Endothelial cell of umbilical vein (primary cell): ENCODE measurements at regions not wholly inside any gene's neighbourhood (a gene's known extent, or its start where the extent isn't known, plus 50 kb on each side); places are given as distances from the start of the nearest gene placed in this dataset.

Experiments
- BruUV-seq: library from RNA; stranded (reverse); fragments of 400-500 nt; replicated peaks from 2 replicates; lab custom pipeline; 2021; lab: Mats Ljungman, UMichigan
- CTCF ChIA-PET: fragments of 300-600, 350-600 bp; sonication (Branson Sonifier 250); formaldehyde crosslinking; loops from one replicate; lab custom pipeline; 2021; ENCODE audit warnings: antibody characterized with exemption, inconsistent platforms; lab: Charles Lee
- POLR2A ChIA-PET: fragments of 300-600, 350-600 bp; sonication (Branson Sonifier 250); formaldehyde crosslinking; loops from one replicate; lab custom pipeline; 2021; ENCODE audit warnings: antibody characterized with exemption, inconsistent platforms; lab: Charles Lee
- DNase-seq: peaks from one replicate; pipeline ENCODE4 v3.0.0-alpha.2; 2011; ENCODE audit warnings: low read depth, low spot score
- FAIRE-seq: peaks from 2 replicates; lab custom pipeline; 2011; peaks lifted over from hg19 to GRCh38; lab: Jason Lieb, UNC
- H2AFZ ChIP-seq: 2 replicates; pipeline ENCODE4 v1.6.0; 2012; ENCODE audit warnings: low read depth, low read length, control low read depth, inconsistent platforms
- H3K27ac ChIP-seq: 2 replicates; pipeline ENCODE4 v1.5.1; 2011; ENCODE audit warnings: low read depth, mild to moderate bottlenecking, control low read depth, low read length, moderate library complexity; ENCODE audit not compliant: insufficient read depth
- H3K27me3 ChIP-seq, 2 experiments: 2 replicates each; pipeline versions ENCODE4 v1.6.0 to v1.6.1; 2011; ENCODE audit warnings: low read length in 2 of 2, mixed read lengths in 1 of 2; ENCODE audit not compliant: control insufficient read depth in 2 of 2, insufficient read depth in 2 of 2
- H3K36me3 ChIP-seq, 2 experiments: 2 replicates in 1 of 2; 3 replicates in 1 of 2; pipeline ENCODE4 v1.5.1; 2011; ENCODE audit warnings: low read length in 2 of 2, mild to moderate bottlenecking in 1 of 2, moderate library complexity in 1 of 2; ENCODE audit not compliant: control insufficient read depth in 2 of 2, insufficient read depth in 2 of 2; ENCODE audit errors: extremely low read depth in 1 of 2
- H3K4me1 ChIP-seq: 3 replicates; pipeline ENCODE4 v1.5.1; 2011; ENCODE audit warnings: mild to moderate bottlenecking, low read length; ENCODE audit not compliant: control insufficient read depth, insufficient read depth; ENCODE audit errors: extremely low read depth
- H3K4me2 ChIP-seq: 2 replicates; pipeline ENCODE4 v1.6.1; 2011; ENCODE audit warnings: low read length, control low read depth, mixed read lengths; ENCODE audit not compliant: insufficient read depth
- H3K4me3 ChIP-seq, 3 experiments: fragments of 200-600 bp in 1 of 3; sonication (generic), shearing (Covaris generic) in 1 of 3; replicated peaks in 1 of 3; 2 replicates each; pipeline ENCODE4 v1.5.1; 2011 to 2016; ENCODE audit warnings: control low read depth in 3 of 3, low read length in 3 of 3, mild to moderate bottlenecking in 2 of 3, inconsistent platforms in 1 of 3, low read depth in 1 of 3, moderate library complexity in 1 of 3; ENCODE audit not compliant: insufficient read depth in 1 of 3
- H3K79me2 ChIP-seq: 2 replicates; pipeline ENCODE4 v1.6.0; 2012; ENCODE audit warnings: low read length, inconsistent platforms; ENCODE audit not compliant: control insufficient read depth, insufficient read depth
- H3K9ac ChIP-seq: replicated peaks from 2 replicates; pipeline ENCODE3; 2011; ENCODE audit warnings: low read length, control low read depth; ENCODE audit not compliant: insufficient read depth; ENCODE audit errors: extremely low read depth
- H3K9me1 ChIP-seq: replicated peaks from 3 replicates; pipeline ENCODE4 v1.6.0; 2011; ENCODE audit warnings: mild to moderate bottlenecking, low read length; ENCODE audit not compliant: control insufficient read depth, insufficient read depth; ENCODE audit errors: extremely low read depth
- H3K9me3 ChIP-seq: replicated peaks from 2 replicates; pipeline ENCODE4 v1.5.1; 2012; ENCODE audit warnings: low read length, inconsistent platforms; ENCODE audit not compliant: control insufficient read depth, insufficient read depth
- H4K20me1 ChIP-seq: replicated peaks from 2 replicates; pipeline ENCODE3; 2011; ENCODE audit warnings: mild to moderate bottlenecking, low read length; ENCODE audit not compliant: control insufficient read depth, insufficient read depth; ENCODE audit errors: extremely low read depth
- CTCF ChIP-seq, 2 donors: IDR thresholded peaks; 1 replicate in 1 of 2; 2 replicates in 1 of 2; pipeline ENCODE4 v1.5.1; 2011; ENCODE audit warnings: low read length in 2 of 2, mild to moderate bottlenecking in 2 of 2, moderate library complexity in 2 of 2, control low read depth in 1 of 2, inconsistent platforms in 1 of 2, low read depth in 1 of 2; ENCODE audit not compliant: insufficient read depth in 1 of 2; ENCODE audit errors: extremely low read depth in 1 of 2
- EZH2 ChIP-seq: IDR thresholded peaks from 2 replicates; pipeline ENCODE4 v1.6.1; 2012; ENCODE audit warnings: borderline replicate concordance, low read depth, mild to moderate bottlenecking, moderate library complexity, low read length, inconsistent platforms; ENCODE audit not compliant: severe bottlenecking
- FOS ChIP-seq: IDR thresholded peaks from 2 replicates; pipeline ENCODE4 v1.6.1; 2011; ENCODE audit warnings: mild to moderate bottlenecking, low read length, moderate library complexity, borderline replicate concordance; ENCODE audit not compliant: insufficient read depth
- GATA2 ChIP-seq: IDR thresholded peaks from 2 replicates; pipeline ENCODE4 v1.7.0; 2011; ENCODE audit warnings: low read depth, mild to moderate bottlenecking, moderate library complexity, mixed read lengths, low read length; ENCODE audit not compliant: insufficient read length, insufficient read depth
- JUN ChIP-seq: IDR thresholded peaks from 2 replicates; pipeline ENCODE4 v1.6.1; 2011; ENCODE audit warnings: borderline replicate concordance, low read depth; ENCODE audit not compliant: insufficient read length, insufficient read depth
- MAX ChIP-seq: IDR thresholded peaks from 2 replicates; pipeline ENCODE4 v1.6.1; 2011; ENCODE audit not compliant: insufficient read depth, insufficient read length
- MYC ChIP-seq: IDR thresholded peaks from one replicate; pipeline ENCODE4 v1.6.1; 2011; ENCODE audit warnings: mild to moderate bottlenecking, low read depth, low read length
- POLR2A ChIP-seq: IDR thresholded peaks from 2 replicates; pipeline ENCODE4 v1.6.1; 2012; ENCODE audit warnings: low read depth, mild to moderate bottlenecking, control low read depth, low read length
- POLR2AphosphoS5 ChIP-seq: IDR thresholded peaks from 2 replicates; pipeline ENCODE4 v1.6.1; 2012; ENCODE audit warnings: low read depth, mild to moderate bottlenecking, control low read depth, low read length, moderate library complexity; ENCODE audit not compliant: insufficient read depth
- dilution Hi-C: fragments of 300-500 bp; cut with MboI; formaldehyde crosslinking; loops from one replicate; pipeline ENCODE4 v1.15.0; 2019; ENCODE audit warnings: low sequenced_read_pairs; ENCODE audit not compliant: extremely low pct_ligation_motif_present
- intact Hi-C: fragments of 100-400 bp; cut with micrococcal nuclease; formaldehyde crosslinking; loops from one replicate; pipeline ENCODE4 v1.10.0; 2022

- H3K9ac ChIP-seq = peak overlapping the region; percentile 95
- CTCF ChIA-PET = interaction anchor here (0.8 to 5.9 kb wide), 9 partner anchors 34 to 284 kb away, joined by 3 to 34 read pairs (median 8); no protein-coding TSS in a partner anchor
- H3K4me1 ChIP-seq = peaks cover 72% of the 10 kb centered on the region
- dilution Hi-C loops (no loop called here), intact Hi-C loops (no loop called here)
- no peaks in the 10 kb centered on the region for H3K9me3 ChIP-seq
- H4K20me1 ChIP-seq = no peaks in the 10 kb centered on the region
- BruUV-seq = no TSS peak
- no peaks in the 10 kb centered on the region for H3K9me1 ChIP-seq
- POLR2A ChIA-PET = no interaction called here
- no peak overlapping the region for H3K4me3 ChIP-seq
- TF ChIP-seq EZH2 (no peak), POLR2A (no peak), MYC (no peak), FOS (no peak), CTCF (IDR thresholded peaks at IDR 0.05; ENCODE audit: extremely low read depth in 1 of 2, insufficient read depth in 1 of 2, low read depth in 1 of 2, low read length in 2 of 2) (no peak), POLR2AphosphoS5 (no peak), GATA2 (no peak), JUN (no peak), MAX (no peak)
- FAIRE-seq (no peak), DNase-seq (no peak)
- H2AFZ ChIP-seq = no peak overlapping the region
- H3K36me3 ChIP-seq = no peaks in the 10 kb centered on the region
- peak overlapping the region; percentile 61 for H3K4me2 ChIP-seq
- H3K27ac ChIP-seq = peak overlapping the region; percentile 97
- H3K27me3 ChIP-seq = no peaks in the 10 kb centered on the region
- H3K79me2 ChIP-seq = no peaks in the 10 kb centered on the region
Observed at GRCh38 chr5:72558383-72558782, 51.2 kb upstream of the ZNF366 start.
